HG03378 (cell line): ENCODE measurements at regions not wholly inside any gene's neighbourhood (a gene's known extent, or its start where the extent isn't known, plus 50 kb on each side); places are given as distances from the start of the nearest gene placed in this dataset.

Source experiments
- ATAC-seq: cut with Tn5 transposase; IDR thresholded peaks from one replicate; pipeline ENCODE4 v1.9.1; 2021; ENCODE audit warnings: mild to moderate bottlenecking, moderate library complexity; ENCODE audit not compliant: unreplicated experiment

DNA sequence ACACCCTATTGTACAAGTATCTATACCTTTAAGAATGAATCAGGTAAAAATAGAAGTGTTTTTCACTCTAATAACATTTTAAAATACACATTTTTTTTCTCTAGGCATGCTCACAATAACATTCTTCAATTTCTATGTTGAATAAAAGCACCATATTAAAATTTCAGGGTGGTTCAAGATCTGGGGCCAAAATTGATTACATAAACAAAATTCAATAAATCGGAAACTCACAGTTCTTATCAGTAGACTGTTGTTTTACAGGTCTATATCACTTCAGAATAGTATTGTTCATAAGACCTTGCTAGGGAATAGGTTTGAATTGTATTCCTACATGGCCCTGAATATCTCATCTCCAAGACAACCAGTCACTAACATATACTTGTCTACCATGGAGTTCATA is 634.0 kb downstream of the SPOCK3 start:
- no peak for ATAC-seq

- no peak for ATAC-seq
These were observed 632.2 kb downstream of the SPOCK3 start for GRCh38 chr4:166602068-166602467.

DNA sequence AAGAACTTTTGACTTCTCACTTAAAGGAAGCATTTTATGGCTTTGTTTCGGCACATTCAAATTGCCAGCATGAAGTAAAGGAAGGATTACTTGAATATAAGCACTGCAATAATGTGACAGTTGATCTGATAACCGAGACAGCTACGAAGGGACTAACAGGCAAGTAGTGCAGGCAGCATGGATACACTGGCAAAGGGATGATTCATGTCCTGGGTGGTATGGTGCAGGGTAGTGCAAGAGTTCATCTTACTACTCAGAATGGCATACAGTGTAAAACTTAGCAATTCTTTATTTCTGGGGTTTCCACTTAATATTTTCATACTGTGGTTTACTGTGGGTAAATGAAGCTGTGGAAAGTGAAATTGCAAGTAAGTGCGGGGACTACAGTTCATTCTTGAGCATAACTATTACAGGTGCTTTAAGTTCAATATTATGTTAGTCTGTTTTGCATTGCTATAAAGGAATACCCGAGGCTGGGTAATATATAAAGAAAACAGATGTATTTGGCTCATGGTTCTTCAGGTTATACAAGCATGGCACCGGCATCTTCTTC is 611.8 kb downstream of the SPOCK3 start:
- ATAC-seq: no peak

- peak; percentile 67 for ATAC-seq
These were observed 609.2 kb downstream of the SPOCK3 start for GRCh38 chr4:166625018-166625637.

GRCh38 chr4:166628454-166628853 is 605.8 kb downstream of the SPOCK3 start:
- no peak for ATAC-seq

- no peak for ATAC-seq
These were observed 598.9 kb downstream of the SPOCK3 start for GRCh38 chr4:166635367-166635766.

DNA sequence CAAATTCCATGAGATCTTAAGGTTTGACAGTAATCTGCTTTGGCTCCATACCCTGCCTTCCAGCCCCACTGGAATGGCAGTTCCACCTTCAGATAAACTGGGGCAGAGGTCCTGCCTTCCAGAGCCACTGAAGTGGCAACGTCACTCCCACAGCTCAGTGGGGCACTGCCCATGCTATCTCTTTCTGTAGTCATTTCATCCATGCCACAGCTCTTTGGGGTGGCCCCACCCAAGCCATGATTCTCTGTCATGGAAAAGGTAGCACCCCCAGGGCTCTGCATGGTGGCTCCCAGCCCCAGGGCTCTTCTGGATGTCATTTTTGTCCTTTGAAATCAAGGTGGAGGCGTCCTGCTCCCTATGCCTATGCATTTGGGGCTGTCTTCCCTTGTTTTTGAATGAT is 596.5 kb downstream of the SPOCK3 start:
- ATAC-seq: no peak

GRCh38 chr4:166655231-166655630 is 579.1 kb downstream of the SPOCK3 start:
- ATAC-seq: no peak

DNA sequence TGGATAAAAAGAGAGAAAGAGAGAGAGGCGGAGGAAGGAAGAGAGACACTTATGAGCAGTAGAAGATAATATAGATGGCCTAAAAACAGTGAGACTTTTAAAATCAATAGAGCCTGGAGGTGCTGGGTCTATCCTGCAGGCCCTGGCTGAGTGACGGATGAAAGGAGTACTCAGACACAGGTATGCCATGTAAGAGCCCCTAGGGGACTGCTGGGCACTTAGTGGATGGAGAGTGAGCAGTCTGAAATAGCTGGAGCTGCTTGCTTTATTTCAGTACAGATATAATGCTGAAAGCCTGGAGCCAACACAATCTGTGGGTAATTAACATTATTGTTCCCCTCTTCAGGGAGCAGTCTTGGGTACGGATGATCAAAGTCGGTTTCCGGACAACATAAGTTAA is 578.6 kb downstream of the SPOCK3 start:
- no peak for ATAC-seq

GRCh38 chr4:166657261-166657660 is 577.0 kb downstream of the SPOCK3 start:
- no peak for ATAC-seq

DNA sequence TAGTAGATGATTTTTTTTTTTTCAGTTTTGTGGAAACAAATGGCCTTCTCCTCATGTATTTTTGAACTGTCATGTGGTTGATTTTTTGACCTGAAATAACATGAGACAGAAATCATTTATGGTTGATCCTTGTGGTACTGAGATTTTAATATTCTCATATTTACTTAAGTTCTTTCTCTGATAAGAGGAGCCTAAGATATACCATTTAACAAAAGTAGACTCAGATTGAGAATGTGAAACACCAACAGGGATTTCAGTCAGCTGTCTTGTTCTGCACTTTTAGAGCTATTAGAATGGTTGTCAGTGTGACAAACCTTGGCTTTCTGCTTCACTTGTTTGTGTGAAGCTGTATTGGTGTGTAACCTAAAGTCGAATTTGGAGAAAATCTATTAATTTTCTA is 575.7 kb downstream of the SPOCK3 start:
- peak; percentile 30 for ATAC-seq

DNA sequence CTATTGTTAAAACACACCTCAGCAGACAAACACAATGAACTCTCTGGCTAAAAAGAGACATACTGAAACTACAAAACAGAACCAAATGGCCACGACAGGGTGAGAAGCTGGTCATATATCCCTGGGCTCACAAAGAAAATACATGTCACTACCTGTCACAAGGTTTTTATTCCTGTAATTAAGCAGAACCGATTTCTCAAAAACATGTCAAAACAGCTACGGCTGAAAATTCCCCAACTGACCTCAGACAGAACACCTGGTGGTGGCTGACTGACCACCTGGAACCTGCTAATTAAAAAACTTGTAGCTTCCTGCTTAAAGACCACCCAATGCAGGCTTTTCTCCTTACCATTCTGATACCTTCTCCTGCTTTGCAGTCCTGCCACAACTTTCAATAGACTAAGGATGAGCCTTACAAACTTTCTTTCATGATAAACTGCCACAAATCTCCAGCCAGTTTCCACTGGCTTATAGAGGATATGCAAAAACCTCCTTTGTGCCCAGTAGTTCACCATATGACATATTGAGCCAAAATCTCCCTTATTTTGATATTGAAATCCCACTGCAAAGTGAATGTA is 571.9 kb downstream of the SPOCK3 start:
- ATAC-seq: peak; percentile 94

GRCh38 chr4:166670341-166670740 is 564.0 kb downstream of the SPOCK3 start:
- ATAC-seq: no peak

DNA sequence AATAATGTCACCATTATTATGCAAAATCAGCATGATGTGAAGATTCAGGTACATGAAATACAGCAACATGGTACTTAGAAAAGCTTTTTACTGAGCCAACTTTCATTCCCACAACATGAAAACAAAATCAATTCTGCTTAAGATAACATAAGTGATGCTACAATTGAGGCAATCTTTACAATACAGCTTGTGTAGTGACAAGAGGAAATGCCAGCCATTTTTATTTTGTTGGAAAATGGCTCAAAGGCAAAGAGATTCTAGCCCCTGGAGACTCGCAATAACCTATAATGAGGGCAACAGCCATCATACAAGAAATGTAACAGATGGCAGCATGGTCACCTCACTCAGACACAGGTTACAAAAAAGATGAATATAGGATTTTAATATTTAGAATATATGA is 560.4 kb downstream of the SPOCK3 start:
- no peak for ATAC-seq

GRCh38 chr4:166675411-166675810 is 558.9 kb downstream of the SPOCK3 start:
- ATAC-seq: no peak

- ATAC-seq: no peak
These were observed 553.5 kb downstream of the SPOCK3 start for GRCh38 chr4:166680796-166681195.

DNA sequence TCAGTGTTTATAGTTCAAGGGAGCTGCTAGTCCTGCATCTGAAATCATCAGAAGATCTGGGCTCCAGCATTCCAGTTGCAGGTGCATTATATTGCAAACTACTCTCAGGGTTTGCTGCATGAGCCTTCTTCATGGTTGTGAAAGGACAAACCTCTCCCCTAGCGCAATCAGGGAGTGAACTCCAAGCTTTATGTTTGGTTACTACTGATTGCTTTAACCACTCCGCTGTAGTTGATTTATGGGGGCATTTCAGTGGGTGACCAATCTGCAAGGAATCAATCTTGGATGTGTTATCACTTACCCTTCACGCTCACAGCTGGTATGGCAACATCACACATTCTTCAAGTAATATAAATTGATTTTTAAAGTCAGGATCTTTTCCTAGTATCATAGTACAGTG is 552.1 kb downstream of the SPOCK3 start:
- no peak for ATAC-seq
